Urinary bladder (tissue), 3 donors: ENCODE measurements at regions not wholly inside any gene's neighbourhood (a gene's known extent, or its start where the extent isn't known, plus 50 kb on each side); places are given as distances from the start of the nearest gene placed in this dataset.

Experiments used
- DNase-seq: peaks from one replicate; pipeline ENCODE4 v3.0.0-alpha.2; 2015; ENCODE audit errors: extremely low spot score
- H3K27ac ChIP-seq: one replicate; pipeline ENCODE4 v1.5.1; 2013; ENCODE audit warnings: low read depth, mild to moderate bottlenecking, moderate library complexity
- H3K36me3 ChIP-seq: one replicate; pipeline ENCODE4 v1.6.1; 2013; ENCODE audit warnings: mild to moderate bottlenecking, moderate library complexity; ENCODE audit not compliant: insufficient read depth
- H3K4me1 ChIP-seq: one replicate; pipeline ENCODE4 v1.6.1; 2013; ENCODE audit warnings: mild to moderate bottlenecking, moderate library complexity; ENCODE audit not compliant: insufficient read depth
- H3K4me3 ChIP-seq: one replicate; pipeline ENCODE4 v1.5.1; 2013; ENCODE audit warnings: low read depth, low read length
- WGBS: extraction: QIAGEN DNeasy Blood & Tissue Kit; methylation state at CpG from one replicate; pipeline ENCODE4 v1.1.7; 2013; 5-methylcytosine and 5-hydroxymethylcytosine counted together
- donor health status: healthy with polysubstance abuse.
- donor health status: healthy.

DNA sequence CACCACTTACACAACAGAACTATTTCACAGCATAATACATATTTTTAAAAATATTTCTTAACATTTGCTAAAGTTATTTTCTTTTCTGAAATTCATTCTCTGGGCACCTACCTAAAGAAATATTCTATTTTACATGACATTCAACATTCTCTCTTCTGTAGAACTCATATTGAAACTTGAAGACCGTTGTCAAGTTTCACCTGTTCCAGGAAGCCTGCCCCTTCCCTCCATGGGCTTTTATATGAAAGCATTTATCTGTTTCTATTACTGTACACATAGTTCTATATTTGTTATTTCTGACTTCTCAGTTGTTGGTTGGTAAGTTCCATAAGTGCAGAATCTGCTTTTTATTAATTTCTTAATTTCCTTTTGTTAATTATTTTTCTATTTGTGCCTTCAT, 204.3 kb upstream of the ALCAM start:
- Histone ChIP-seq H3K4me3 (no peak overlapping the region), H3K4me1 (no peaks in the 10 kb centered on the region), H3K36me3 (no peaks in the 10 kb centered on the region), H3K27ac (no peak overlapping the region)
- no peak for DNase-seq
- WGBS: 80% methylated on average over 1 of the region's 1 CpG

DNA sequence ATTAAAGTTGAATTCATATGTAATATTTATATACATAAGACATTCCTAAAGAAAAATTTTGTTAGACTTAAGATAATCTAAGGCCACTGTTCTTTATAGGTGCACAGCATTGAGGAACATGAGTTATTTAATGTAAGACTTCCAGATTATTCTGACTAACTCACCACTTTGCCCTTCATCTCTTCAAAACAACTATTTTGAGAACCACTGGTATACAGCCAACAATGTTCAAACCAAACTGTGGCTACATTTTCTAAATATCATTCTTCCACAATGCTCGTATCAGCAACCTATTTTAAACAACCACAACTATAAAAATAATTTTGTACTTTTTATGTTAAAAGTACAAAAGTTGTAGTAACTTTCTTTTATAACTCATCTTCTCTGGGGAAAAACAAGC, 199.8 kb upstream of the ALCAM start:
- Histone ChIP-seq H3K27ac (no peak overlapping the region), H3K36me3 (no peaks in the 10 kb centered on the region), H3K4me3 (no peak overlapping the region), H3K4me1 (no peaks in the 10 kb centered on the region)
- 27% methylated on average over 1 of the region's 1 CpG for WGBS
- DNase-seq: no peak

DNA sequence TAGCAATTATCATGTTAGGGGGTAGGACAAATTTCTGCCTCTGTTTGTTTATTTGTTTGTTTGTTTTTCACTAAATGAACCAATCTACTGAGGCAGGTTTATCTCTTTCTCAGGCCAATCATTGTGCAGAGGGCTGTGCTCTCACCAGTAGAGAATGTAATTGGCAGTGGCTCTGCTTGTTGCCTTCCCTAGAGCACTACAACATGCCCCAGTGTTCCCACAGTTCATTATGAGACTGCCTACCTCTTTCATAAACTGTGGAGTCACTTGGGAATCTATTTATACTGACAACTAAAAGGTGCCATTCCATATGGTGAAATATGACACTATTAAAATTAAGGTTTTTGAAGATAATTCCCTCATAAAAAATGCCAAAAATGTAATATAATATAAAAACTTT, 196.3 kb upstream of the ALCAM start:
- H3K27ac ChIP-seq: no peak overlapping the region
- no peak overlapping the region for H3K4me3 ChIP-seq
- no peaks in the 10 kb centered on the region for H3K4me1 ChIP-seq
- H3K36me3 ChIP-seq: no peaks in the 10 kb centered on the region
- no peak for DNase-seq

DNA sequence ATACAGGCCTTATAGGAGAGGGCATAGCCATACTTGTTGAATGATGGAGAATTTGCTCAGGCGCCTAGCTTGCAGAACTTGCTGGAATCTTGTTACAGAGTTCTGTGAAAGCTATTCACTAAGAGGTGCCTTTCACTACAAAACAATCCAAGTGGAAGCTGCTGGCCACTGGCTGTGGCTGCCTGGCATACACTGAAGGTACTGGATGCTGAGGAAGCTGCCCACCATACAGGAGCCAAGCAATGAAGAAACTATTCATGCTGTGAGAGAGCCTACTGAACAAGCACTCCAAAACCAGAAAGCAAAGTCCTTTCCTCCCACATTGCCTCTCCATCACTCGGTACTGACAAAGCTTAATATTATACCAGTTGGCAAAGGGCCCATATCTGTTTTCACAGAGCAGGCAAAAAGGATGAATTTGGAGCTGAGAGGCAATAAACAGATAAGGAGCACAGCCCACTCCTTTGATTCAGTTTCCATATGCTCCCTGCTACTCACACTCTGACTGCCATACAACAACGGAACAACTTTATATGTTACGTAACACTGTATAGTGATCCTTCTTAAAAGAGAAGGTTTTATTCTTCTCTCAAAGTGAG, 192.6 kb upstream of the ALCAM start:
- Histone ChIP-seq H3K4me3 (no peak overlapping the region), H3K36me3 (no peaks in the 10 kb centered on the region), H3K27ac (no peak overlapping the region), H3K4me1 (no peaks in the 10 kb centered on the region)
- no peak for DNase-seq
- WGBS: 71% methylated on average over 4 of the region's 4 CpGs

DNA sequence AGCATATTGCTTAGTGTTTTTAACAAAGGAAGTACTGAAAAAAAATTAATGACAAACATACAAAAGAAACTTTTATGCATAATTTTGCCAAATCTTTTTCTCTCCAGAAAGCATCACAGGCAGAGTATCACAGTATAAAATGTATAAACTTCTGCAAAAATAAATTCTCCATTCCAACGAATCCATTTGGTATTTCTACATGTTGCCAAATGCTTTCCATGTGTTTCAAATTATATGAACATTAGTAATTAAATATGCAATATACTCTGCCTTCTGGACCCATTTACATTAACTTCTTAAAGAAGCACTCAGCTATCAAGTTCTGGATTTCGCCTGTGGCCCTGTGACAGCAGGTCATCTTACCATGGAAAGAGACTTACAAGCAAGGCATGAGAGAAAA, 189.1 kb upstream of the ALCAM start:
- H3K36me3 ChIP-seq: no peaks in the 10 kb centered on the region
- no peak for DNase-seq
- 64% methylated on average over 2 of the region's 2 CpGs for WGBS
- H3K27ac ChIP-seq: no peak overlapping the region
- no peaks in the 10 kb centered on the region for H3K4me1 ChIP-seq
- no peak overlapping the region for H3K4me3 ChIP-seq

DNA sequence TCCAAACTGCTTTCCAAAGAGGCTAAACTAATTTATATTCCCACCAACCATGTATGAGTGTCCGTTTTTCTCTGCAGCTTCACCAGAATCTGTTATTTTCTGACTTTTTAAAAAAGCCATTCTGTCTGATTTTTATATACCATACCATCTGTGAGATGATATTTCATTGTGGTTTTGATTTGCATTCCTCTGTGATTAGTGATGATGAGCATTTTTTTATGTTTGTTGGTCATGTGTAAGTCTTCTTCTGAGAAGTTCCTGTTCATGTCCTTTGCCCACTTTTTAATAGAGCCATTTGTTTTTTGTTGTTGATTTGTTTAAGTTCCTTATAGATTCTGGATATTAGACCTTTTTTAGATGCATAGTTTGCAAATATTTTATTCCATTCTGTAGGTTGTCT, 179.4 kb upstream of the ALCAM start:
- no peaks in the 10 kb centered on the region for H3K4me1 ChIP-seq
- H3K4me3 ChIP-seq: no peak overlapping the region
- no peak overlapping the region for H3K27ac ChIP-seq
- 79% methylated on average over 1 of the region's 1 CpG for WGBS
- H3K36me3 ChIP-seq: no peaks in the 10 kb centered on the region
- no peak for DNase-seq

DNA sequence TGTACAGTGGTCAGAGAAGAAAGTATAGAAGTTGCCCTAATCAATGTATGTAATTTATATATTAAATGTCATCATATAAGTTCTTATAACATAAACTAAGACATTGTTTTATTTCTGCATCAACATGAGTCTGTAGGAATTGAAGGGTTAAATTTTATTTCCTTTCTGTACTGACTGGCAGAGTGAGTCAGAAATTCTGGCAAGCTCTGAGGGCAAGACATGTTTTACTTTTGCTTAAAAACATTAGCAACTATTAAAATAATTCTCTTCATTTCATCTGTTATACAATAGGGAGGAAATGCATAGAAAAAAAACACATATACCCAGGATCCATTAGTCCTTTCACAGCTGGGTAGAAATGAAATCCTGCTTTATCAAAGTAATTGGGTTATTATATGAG, 171.4 kb upstream of the ALCAM start:
- H3K27ac ChIP-seq: no peak overlapping the region
- DNase-seq: no peak
- H3K4me3 ChIP-seq: no peak overlapping the region
- H3K36me3 ChIP-seq: no peaks in the 10 kb centered on the region
- no peaks in the 10 kb centered on the region for H3K4me1 ChIP-seq

DNA sequence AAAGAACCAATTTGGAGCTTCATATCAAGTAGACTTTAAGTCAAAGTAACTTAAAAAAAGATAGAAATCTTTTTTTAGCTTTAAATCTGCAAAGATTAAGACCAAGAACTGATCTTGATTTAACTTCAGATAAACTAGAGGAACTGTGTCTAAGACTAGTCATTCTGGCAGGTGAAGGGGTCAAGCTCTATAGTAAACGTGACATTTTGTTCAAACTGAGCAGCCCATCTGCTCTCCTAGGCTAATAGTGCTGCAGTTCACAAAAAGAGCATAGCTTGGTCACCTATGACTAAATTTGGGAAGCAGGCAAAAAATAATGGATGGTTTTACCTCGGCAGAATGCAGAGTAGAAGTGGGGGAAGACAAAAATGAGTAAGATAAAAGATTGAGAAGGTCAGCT, 168.8 kb upstream of the ALCAM start:
- no peak for DNase-seq
- Histone ChIP-seq H3K27ac (no peak overlapping the region), H3K4me3 (no peak overlapping the region), H3K4me1 (no peaks in the 10 kb centered on the region), H3K36me3 (no peaks in the 10 kb centered on the region)
- 59% methylated on average over 2 of the region's 2 CpGs for WGBS

DNA sequence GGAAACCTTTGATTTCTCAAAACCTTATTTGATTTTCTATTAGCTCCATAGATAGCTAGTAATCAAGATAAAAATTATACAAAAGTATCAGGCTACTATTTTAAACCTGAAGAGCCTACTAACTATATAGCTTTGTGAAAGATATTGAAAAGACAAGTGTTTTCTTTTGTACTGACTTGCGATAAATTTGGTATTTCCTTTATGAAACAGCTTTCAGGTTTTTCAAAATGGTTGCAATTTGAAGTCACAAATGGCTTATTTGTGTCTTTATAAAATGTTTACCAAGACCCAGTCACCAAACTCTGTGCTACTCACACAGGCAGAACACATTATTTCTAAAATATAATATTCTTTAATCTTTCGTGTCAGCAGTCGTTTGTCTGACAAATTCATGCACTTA, 167.5 kb upstream of the ALCAM start:
- no peaks in the 10 kb centered on the region for H3K4me1 ChIP-seq
- no peaks in the 10 kb centered on the region for H3K36me3 ChIP-seq
- no peak for DNase-seq
- WGBS: 90% methylated on average over 3 of the region's 3 CpGs
- no peak overlapping the region for H3K4me3 ChIP-seq
- H3K27ac ChIP-seq: no peak overlapping the region

DNA sequence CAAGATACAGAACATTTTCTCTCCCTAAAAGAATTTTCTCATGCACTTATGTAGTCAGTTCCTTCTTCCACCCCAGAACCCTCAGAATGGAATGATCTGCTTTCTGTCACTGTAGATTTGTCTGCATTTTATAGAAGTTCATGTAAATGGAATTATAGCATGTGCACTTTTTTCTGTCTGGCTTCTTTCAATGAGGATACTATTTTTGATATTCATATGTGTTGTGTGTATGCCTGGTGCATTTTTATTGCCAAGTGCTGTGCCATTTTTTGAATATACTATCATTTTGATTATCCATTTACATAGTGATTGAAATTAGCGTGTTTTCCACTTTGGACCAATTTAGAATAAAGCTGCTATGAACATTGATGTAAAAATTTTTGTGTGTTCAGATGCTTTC, 156.6 kb upstream of the ALCAM start:
- H3K36me3 ChIP-seq: no peaks in the 10 kb centered on the region
- no peak overlapping the region for H3K4me3 ChIP-seq
- DNase-seq: no peak
- H3K27ac ChIP-seq: no peak overlapping the region
- WGBS: 88% methylated on average over 1 of the region's 1 CpG
- H3K4me1 ChIP-seq: no peaks in the 10 kb centered on the region

DNA sequence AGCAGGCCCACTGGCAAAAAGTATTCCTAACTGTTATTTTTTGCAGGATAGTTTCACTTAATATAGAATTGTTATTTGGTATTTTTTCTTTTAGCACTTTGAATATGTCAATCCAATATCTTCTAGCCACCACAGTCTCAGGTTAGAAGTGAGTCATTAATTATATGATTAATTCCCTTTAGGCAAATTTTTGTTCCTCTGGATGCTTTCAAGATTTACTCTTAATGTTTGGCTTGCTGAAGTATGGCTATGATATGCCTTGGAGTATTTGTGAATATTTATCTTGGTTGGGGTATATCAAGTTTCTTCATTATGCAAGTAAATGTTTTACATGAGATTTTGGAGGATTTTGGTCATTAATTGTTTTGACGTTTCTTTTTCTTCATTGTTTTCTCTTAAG, 152.1 kb upstream of the ALCAM start:
- Histone ChIP-seq H3K4me1 (no peaks in the 10 kb centered on the region), H3K4me3 (no peak overlapping the region), H3K36me3 (no peaks in the 10 kb centered on the region), H3K27ac (no peak overlapping the region)
- no peak for DNase-seq
- WGBS: 81% methylated on average over 1 of the region's 1 CpG

DNA sequence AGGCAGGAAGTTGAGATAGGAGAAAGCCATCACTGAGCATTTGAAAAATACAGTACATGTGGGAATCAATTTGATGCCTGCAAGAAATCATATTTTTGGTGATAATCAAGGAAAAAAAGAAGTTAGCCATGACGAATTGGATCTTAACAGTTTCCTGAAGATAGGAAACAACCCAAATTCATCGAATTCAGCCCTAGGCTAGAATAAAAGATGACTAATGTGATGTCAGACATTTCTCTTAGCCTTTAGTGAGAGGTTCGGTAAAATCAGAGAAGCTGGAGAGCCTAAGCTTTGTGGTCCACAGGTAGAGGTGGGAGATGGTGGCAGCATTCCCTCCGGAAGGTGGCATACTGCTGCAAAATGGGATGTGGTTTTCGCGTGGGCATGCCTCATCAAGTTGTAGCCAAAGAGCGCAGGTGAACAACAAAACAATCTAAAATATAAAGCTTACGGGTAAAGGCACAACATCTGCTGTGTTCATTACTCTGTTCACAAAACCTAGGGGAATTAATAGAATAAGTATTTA, 144.1 kb upstream of the ALCAM start:
- no peaks in the 10 kb centered on the region for H3K36me3 ChIP-seq
- 88% methylated on average over 8 of the region's 8 CpGs for WGBS
- H3K27ac ChIP-seq: no peak overlapping the region
- no peak for DNase-seq
- H3K4me1 ChIP-seq: no peaks in the 10 kb centered on the region
- no peak overlapping the region for H3K4me3 ChIP-seq

DNA sequence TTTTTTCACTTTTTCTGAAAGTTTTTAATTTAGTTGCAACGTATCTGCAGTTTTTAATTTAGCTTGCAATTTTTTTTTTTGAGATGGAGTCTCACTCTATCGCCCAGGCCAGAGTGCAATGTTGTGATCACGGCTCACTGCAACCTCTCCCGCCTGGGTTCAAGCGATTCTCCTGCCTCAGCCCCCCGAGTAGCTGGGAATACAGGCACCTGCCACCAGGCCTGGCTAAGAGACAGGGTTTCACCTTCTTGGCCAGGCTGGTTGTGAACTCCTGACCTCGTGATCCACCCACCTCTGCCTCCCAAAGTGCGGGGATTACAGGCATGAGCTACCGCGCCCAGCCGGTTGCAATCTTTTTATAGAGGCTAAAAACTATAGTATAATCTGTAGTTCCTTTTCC, 142.9 kb upstream of the ALCAM start:
- Histone ChIP-seq H3K4me1 (no peaks in the 10 kb centered on the region), H3K36me3 (no peaks in the 10 kb centered on the region), H3K4me3 (no peak overlapping the region), H3K27ac (no peak overlapping the region)
- DNase-seq: no peak
- WGBS: 94% methylated on average over 11 of the region's 11 CpGs

DNA sequence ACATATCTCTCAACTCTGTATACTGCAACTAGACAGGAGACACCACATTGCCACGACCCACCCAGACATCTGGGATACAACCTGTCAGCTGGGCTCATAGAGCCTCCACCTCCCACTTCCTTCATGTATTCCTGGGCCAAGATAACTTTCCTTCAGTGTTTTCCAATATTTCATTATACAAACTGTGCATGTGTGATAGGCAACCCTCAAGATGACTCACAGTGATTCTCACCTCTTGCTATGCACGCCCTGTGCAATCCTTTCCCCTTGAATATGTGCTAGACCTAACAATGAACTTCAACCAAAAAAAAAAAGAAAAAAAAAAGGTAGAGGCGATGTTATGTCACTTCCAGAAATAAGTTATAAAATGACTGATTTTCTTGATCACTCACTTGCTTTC, 138.0 kb upstream of the ALCAM start:
- 77% methylated on average over 3 of the region's 3 CpGs for WGBS
- no peaks in the 10 kb centered on the region for H3K36me3 ChIP-seq

DNA sequence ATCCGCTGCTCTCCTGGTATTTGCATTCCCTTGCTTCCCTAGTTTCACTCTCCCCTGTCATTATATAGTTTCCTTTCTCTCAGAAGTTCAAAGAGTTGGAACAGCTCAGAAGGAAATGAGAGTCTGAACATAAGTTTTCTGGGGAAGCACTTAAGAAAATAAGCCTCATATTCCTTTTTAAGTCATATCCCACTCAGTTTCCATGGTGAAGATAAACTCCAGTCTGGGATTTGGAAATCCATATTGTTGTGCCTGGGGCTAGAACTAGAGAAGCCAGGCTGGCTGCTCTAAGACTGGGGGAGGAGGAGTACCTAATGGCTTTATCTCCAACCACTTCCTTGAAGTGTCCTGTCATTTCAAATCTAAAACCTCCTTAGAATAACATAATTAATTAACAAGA, 134.2 kb upstream of the ALCAM start:
- DNase-seq: no peak
- H3K27ac ChIP-seq: no peak overlapping the region
- H3K36me3 ChIP-seq: no peaks in the 10 kb centered on the region
- H3K4me1 ChIP-seq: no peaks in the 10 kb centered on the region
- H3K4me3 ChIP-seq: no peak overlapping the region
- WGBS: 82% methylated on average over 1 of the region's 1 CpG

More for the DNA sequence above, 138.0 kb upstream of the ALCAM start:
- no peaks in the 10 kb centered on the region for H3K4me1 ChIP-seq
- H3K4me3 ChIP-seq: no peak overlapping the region
- no peak overlapping the region for H3K27ac ChIP-seq
- DNase-seq: no peak
